ENCODE measurements at regions not wholly inside any gene's neighbourhood (a gene's known extent, or its start where the extent isn't known, plus 50 kb on each side); places are given as distances from the start of the nearest gene placed in this dataset.

DNA sequence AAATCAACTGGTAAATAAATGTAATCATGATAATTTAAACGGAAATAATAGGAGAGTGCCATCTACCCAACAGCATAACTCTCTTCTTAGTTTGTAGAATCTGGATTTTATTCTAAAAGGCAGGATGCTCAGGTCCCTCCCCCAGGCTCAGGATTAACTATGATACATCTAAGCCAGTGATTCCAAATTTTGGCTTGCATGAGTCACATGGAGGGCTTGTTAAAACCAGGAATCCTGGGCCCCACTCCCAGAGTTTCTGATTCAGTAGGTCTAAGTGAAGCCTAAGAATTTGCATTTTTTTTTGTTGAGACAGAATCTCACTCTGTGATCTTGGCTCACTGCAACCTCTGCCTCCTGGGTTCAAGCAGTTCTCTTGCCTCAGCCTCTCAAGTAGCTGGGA is 62.3 kb upstream of the ZFR start:
- H4K20me1 ChIP-seq (ENCODE audit: insufficient read depth, low read length) = no peaks in the 10 kb centered on the region
- Mint-ChIP-seq H3K27ac (ENCODE audit: unreplicated experiment) (no peak overlapping the region), H3K4me1 (ENCODE audit: low read depth, unreplicated experiment) (peaks cover 12% of the 10 kb centered on the region), H3K36me3 (ENCODE audit: low read depth, unreplicated experiment) (no peaks in the 10 kb centered on the region), H3K27me3 (ENCODE audit: low read depth, unreplicated experiment) (peaks cover 13% of the 10 kb centered on the region), H3K4me3 (ENCODE audit: unreplicated experiment) (no peak overlapping the region), H3K9me3 (ENCODE audit: unreplicated experiment) (no peaks in the 10 kb centered on the region)
- no peaks in the 10 kb centered on the region for H3K9me3 ChIP-seq (ENCODE audit: insufficient read depth, low read depth, low read length)
- DNase-seq (ENCODE audit: low read depth) (peak; percentile 88), FAIRE-seq (no peak)
- TF ChIP-seq EZH2 (IDR thresholded peaks at IDR 0.05; ENCODE audit: insufficient read depth, low read length) = no peak
- peak overlapping the region; percentile 66 for H3K27ac ChIP-seq (ENCODE audit: low read depth, low read length)
- no peaks in the 10 kb centered on the region for H3K36me3 ChIP-seq (ENCODE audit: insufficient read depth, low read length)
- H3K4me2 ChIP-seq (ENCODE audit: low read length) = peak overlapping the region; percentile 72
- no peak overlapping the region for H3K9ac ChIP-seq (ENCODE audit: low read length)
- no peak overlapping the region for H3K4me3 ChIP-seq (ENCODE audit: insufficient read depth, low read depth, low read length)
- no peak overlapping the region for H2AFZ ChIP-seq (ENCODE audit: low read depth, low read length)
- H3K79me2 ChIP-seq (ENCODE audit: insufficient read depth, low read length) = no peaks in the 10 kb centered on the region
- H3K27me3 ChIP-seq (ENCODE audit: insufficient read depth, low read length) = no peaks in the 10 kb centered on the region
- H3K4me1 ChIP-seq (ENCODE audit: insufficient read depth, low read length) = peaks cover 44% of the 10 kb centered on the region

DNA sequence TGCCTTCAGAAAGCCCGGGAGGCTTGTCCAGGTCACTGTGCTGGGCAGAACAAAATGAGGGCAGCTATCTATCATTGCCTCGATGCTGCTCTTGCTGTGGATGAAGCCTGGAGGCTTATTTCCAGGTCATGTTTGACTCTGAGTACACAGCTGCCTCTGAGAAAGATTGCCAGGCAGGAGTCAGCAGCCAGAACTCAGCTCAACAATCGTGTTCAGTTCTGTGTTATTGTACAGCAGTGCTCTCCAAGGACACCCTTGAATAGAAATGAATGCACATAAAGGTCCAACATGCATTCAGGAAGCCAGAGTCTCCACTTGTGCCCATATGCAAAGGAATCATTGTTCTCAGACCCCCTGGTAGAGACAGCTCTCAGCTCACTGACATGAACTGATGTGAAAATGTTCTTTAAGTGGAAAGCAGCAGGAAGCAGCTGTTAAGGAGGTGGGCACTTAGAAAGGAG is 61.7 kb upstream of the ZFR start:
- Histone ChIP-seq H3K4me1 (ENCODE audit: insufficient read depth, low read length) (peaks cover 44% of the 10 kb centered on the region), H3K27ac (ENCODE audit: low read depth, low read length) (no peak overlapping the region), H3K79me2 (ENCODE audit: insufficient read depth, low read length) (no peaks in the 10 kb centered on the region), H3K4me3 (ENCODE audit: insufficient read depth, low read depth, low read length) (no peak overlapping the region), H3K27me3 (ENCODE audit: insufficient read depth, low read length) (peaks cover 3% of the 10 kb centered on the region), H3K9me3 (ENCODE audit: insufficient read depth, low read depth, low read length) (no peaks in the 10 kb centered on the region), H2AFZ (ENCODE audit: low read depth, low read length) (no peak overlapping the region), H3K4me2 (ENCODE audit: low read length) (peak overlapping the region; percentile 72), H4K20me1 (ENCODE audit: insufficient read depth, low read length) (no peaks in the 10 kb centered on the region), H3K36me3 (ENCODE audit: insufficient read depth, low read length) (no peaks in the 10 kb centered on the region), H3K9ac (ENCODE audit: low read length) (no peak overlapping the region)
- H3K4me3 Mint-ChIP-seq (ENCODE audit: unreplicated experiment) = no peak overlapping the region
- H3K27ac Mint-ChIP-seq (ENCODE audit: unreplicated experiment) = no peak overlapping the region
- H3K4me1 Mint-ChIP-seq (ENCODE audit: low read depth, unreplicated experiment) = peaks cover 12% of the 10 kb centered on the region
- no peaks in the 10 kb centered on the region for H3K9me3 Mint-ChIP-seq (ENCODE audit: unreplicated experiment)
- H3K36me3 Mint-ChIP-seq (ENCODE audit: low read depth, unreplicated experiment) = no peaks in the 10 kb centered on the region
- no peak for FAIRE-seq
- no peak for DNase-seq (ENCODE audit: low read depth)
- peaks cover 17% of the 10 kb centered on the region for H3K27me3 Mint-ChIP-seq (ENCODE audit: low read depth, unreplicated experiment)
- TF ChIP-seq, protein P1, sequence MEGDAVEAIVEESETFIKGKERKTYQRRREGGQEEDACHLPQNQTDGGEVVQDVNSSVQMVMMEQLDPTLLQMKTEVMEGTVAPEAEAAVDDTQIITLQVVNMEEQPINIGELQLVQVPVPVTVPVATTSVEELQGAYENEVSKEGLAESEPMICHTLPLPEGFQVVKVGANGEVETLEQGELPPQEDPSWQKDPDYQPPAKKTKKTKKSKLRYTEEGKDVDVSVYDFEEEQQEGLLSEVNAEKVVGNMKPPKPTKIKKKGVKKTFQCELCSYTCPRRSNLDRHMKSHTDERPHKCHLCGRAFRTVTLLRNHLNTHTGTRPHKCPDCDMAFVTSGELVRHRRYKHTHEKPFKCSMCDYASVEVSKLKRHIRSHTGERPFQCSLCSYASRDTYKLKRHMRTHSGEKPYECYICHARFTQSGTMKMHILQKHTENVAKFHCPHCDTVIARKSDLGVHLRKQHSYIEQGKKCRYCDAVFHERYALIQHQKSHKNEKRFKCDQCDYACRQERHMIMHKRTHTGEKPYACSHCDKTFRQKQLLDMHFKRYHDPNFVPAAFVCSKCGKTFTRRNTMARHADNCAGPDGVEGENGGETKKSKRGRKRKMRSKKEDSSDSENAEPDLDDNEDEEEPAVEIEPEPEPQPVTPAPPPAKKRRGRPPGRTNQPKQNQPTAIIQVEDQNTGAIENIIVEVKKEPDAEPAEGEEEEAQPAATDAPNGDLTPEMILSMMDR (IDR thresholded peaks at IDR 0.05; ENCODE audit: insufficient read depth, low read depth, low read length) = no peak
- no peak for TF ChIP-seq EZH2 (IDR thresholded peaks at IDR 0.05; ENCODE audit: insufficient read depth, low read length)

DNA sequence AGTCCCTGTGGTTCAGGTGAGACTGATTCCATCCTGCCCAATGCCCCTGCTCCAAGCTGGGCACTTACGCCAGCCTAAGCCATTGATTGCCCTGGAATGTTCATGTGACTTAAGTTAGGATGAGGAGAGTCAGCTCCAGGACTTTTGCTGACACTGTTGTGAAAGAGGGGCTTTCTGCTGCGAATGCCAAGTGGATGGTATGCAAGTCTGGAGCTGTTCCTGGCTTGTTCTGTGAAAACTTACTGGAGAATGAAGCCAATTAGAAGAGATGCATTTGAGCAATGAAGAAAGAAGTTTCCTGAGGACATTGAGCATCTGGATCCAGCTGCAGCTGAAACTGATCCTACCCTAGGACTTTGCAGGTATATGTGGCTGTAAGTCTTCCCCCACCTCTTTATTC is 61.2 kb upstream of the ZFR start:
- Mint-ChIP-seq H3K4me3 (ENCODE audit: unreplicated experiment) (no peak overlapping the region), H3K36me3 (ENCODE audit: low read depth, unreplicated experiment) (no peaks in the 10 kb centered on the region), H3K9me3 (ENCODE audit: unreplicated experiment) (no peaks in the 10 kb centered on the region), H3K27me3 (ENCODE audit: low read depth, unreplicated experiment) (peaks cover 21% of the 10 kb centered on the region), H3K4me1 (ENCODE audit: low read depth, unreplicated experiment) (peaks cover 12% of the 10 kb centered on the region), H3K27ac (ENCODE audit: unreplicated experiment) (no peak overlapping the region)
- FAIRE-seq = no peak
- TF ChIP-seq EZH2 (IDR thresholded peaks at IDR 0.05; ENCODE audit: insufficient read depth, low read length) = no peak
- TF ChIP-seq, protein P1 (IDR thresholded peaks at IDR 0.05; ENCODE audit: insufficient read depth, low read depth, low read length) = no peak
- peak; percentile 48 for DNase-seq (ENCODE audit: low read depth)
- Histone ChIP-seq H3K9me3 (ENCODE audit: insufficient read depth, low read depth, low read length) (no peaks in the 10 kb centered on the region), H3K27ac (ENCODE audit: low read depth, low read length) (no peak overlapping the region), H2AFZ (ENCODE audit: low read depth, low read length) (no peak overlapping the region), H3K4me3 (ENCODE audit: insufficient read depth, low read depth, low read length) (no peak overlapping the region), H3K9ac (ENCODE audit: low read length) (peak overlapping the region; percentile 11), H4K20me1 (ENCODE audit: insufficient read depth, low read length) (no peaks in the 10 kb centered on the region), H3K36me3 (ENCODE audit: insufficient read depth, low read length) (no peaks in the 10 kb centered on the region), H3K27me3 (ENCODE audit: insufficient read depth, low read length) (peaks cover 4% of the 10 kb centered on the region), H3K4me1 (ENCODE audit: insufficient read depth, low read length) (peaks cover 44% of the 10 kb centered on the region), H3K79me2 (ENCODE audit: insufficient read depth, low read length) (no peaks in the 10 kb centered on the region), H3K4me2 (ENCODE audit: low read length) (peak overlapping the region; percentile 72)

Measured in astrocyte (in vitro differentiated cells and primary cell).